ENCODE measurements at regions not wholly inside any gene's neighbourhood (a gene's known extent, or its start where the extent isn't known, plus 50 kb on each side); places are given as distances from the start of the nearest gene placed in this dataset.

DNA sequence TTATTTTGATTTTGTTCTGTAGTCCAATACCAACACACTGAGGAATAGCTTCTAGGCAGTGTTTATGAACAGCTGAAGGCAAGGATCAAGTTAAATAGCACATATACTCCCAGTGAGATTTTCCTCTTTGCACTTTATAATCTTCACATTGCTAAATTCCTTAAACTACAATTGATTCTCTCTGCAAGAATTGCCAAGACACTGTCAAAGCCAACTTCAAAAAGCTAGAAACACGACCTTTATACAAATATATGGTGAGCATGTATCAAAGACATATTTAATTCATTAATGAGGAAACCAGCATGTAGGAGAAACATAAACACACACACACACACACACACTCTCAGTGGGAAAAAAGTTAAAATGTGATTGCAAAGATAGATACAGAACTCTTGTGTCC, 86.4 kb upstream of the FAM9C start:
- ATAC-seq (no peak), DNase-seq (ENCODE audit: low read depth, low spot score) (no peak)
- no peaks in the 10 kb centered on the region for H3K27me3 ChIP-seq (ENCODE audit: control insufficient read depth, insufficient read depth, low read length)
- ChIA-PET POLR2A (interaction anchor here (0.6 kb wide), 1 partner anchor 39 kb away, joined by 6 read pairs; no protein-coding TSS in a partner anchor), CTCF (interaction anchor here (0.7 kb wide), 1 partner anchor 355 kb away, joined by 3 read pairs; no protein-coding TSS in a partner anchor)
- H3K4me1 ChIP-seq (ENCODE audit: control insufficient read depth, insufficient read depth, low read length): no peaks in the 10 kb centered on the region
- no peak overlapping the region for H3K4me3 ChIP-seq (ENCODE audit: low read depth in 2 of 2, low read length in 2 of 2)
- no peaks in the 10 kb centered on the region for H3K9me3 ChIP-seq (ENCODE audit: control insufficient read depth, insufficient read depth, low read depth, low read length)
- intact Hi-C loops (cut with micrococcal nuclease; ENCODE audit: unreplicated experiment): no loop called here
- no peak overlapping the region for H3K27ac ChIP-seq (ENCODE audit: low read length)
- TF ChIP-seq POLR2AphosphoS5 (IDR thresholded peaks at IDR 0.05; ENCODE audit: low read depth, low read length) (no peak), SIN3A (IDR thresholded peaks at IDR 0.05; ENCODE audit: borderline replicate concordance, insufficient read depth, low read depth, low read length) (no peak), TCF7L2 (IDR thresholded peaks at IDR 0.05; ENCODE audit: low read depth, low read length) (no peak)
- TF ChIP-seq, protein P1, sequence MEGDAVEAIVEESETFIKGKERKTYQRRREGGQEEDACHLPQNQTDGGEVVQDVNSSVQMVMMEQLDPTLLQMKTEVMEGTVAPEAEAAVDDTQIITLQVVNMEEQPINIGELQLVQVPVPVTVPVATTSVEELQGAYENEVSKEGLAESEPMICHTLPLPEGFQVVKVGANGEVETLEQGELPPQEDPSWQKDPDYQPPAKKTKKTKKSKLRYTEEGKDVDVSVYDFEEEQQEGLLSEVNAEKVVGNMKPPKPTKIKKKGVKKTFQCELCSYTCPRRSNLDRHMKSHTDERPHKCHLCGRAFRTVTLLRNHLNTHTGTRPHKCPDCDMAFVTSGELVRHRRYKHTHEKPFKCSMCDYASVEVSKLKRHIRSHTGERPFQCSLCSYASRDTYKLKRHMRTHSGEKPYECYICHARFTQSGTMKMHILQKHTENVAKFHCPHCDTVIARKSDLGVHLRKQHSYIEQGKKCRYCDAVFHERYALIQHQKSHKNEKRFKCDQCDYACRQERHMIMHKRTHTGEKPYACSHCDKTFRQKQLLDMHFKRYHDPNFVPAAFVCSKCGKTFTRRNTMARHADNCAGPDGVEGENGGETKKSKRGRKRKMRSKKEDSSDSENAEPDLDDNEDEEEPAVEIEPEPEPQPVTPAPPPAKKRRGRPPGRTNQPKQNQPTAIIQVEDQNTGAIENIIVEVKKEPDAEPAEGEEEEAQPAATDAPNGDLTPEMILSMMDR (IDR thresholded peaks at IDR 0.05): no peak
- TF ChIP-seq, protein P2, sequence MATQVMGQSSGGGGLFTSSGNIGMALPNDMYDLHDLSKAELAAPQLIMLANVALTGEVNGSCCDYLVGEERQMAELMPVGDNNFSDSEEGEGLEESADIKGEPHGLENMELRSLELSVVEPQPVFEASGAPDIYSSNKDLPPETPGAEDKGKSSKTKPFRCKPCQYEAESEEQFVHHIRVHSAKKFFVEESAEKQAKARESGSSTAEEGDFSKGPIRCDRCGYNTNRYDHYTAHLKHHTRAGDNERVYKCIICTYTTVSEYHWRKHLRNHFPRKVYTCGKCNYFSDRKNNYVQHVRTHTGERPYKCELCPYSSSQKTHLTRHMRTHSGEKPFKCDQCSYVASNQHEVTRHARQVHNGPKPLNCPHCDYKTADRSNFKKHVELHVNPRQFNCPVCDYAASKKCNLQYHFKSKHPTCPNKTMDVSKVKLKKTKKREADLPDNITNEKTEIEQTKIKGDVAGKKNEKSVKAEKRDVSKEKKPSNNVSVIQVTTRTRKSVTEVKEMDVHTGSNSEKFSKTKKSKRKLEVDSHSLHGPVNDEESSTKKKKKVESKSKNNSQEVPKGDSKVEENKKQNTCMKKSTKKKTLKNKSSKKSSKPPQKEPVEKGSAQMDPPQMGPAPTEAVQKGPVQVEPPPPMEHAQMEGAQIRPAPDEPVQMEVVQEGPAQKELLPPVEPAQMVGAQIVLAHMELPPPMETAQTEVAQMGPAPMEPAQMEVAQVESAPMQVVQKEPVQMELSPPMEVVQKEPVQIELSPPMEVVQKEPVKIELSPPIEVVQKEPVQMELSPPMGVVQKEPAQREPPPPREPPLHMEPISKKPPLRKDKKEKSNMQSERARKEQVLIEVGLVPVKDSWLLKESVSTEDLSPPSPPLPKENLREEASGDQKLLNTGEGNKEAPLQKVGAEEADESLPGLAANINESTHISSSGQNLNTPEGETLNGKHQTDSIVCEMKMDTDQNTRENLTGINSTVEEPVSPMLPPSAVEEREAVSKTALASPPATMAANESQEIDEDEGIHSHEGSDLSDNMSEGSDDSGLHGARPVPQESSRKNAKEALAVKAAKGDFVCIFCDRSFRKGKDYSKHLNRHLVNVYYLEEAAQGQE (IDR thresholded peaks at IDR 0.05; ENCODE audit: insufficient read depth in 1 of 2, low read depth in 2 of 2, low read length in 1 of 2): no peak
- in situ Hi-C loops (cut with HindIII; ENCODE audit: low pct_unique_long_range_greater_than_20kb, low sequenced_read_pairs): no loop called here
- no peaks in the 10 kb centered on the region for H3K36me3 ChIP-seq (ENCODE audit: control insufficient read depth, insufficient read depth, low read length)
- no TSS peak for BruUV-seq (replicated peaks)

DNA sequence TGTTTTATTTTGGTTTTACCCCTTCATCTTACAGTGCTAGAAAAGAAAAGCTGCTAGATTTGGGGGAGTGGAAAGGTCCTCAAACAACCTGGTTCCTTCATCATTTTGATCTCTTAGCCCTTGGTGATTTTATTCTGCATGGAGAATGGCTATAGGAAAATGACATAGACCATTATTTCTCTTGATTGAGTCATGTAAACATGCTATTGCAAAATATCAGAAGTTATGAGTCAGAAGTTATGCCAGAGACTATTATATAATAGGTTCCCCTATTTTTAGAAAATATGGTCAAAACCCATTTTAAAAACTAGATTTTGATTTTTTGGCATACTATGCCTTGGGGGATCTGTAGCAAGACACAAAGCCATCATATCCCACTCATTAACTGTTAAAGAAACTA, 83.7 kb upstream of the FAM9C start:
- peak overlapping the region; percentile 44; the same call in 1 of the 2 replicates for H3K27ac ChIP-seq (ENCODE audit: low read length)
- ChIA-PET POLR2A (no interaction called here), CTCF (no interaction called here)

More for the DNA sequence above, 83.7 kb upstream of the FAM9C start:
- in situ Hi-C loops (cut with HindIII; ENCODE audit: low pct_unique_long_range_greater_than_20kb, low sequenced_read_pairs): no loop called here
- no peaks in the 10 kb centered on the region for H3K36me3 ChIP-seq (ENCODE audit: control insufficient read depth, insufficient read depth, low read length)
- H3K9me3 ChIP-seq (ENCODE audit: control insufficient read depth, insufficient read depth, low read depth, low read length): no peaks in the 10 kb centered on the region
- no peak overlapping the region for H3K4me3 ChIP-seq (ENCODE audit: low read depth in 2 of 2, low read length in 2 of 2)
- H3K4me1 ChIP-seq (ENCODE audit: control insufficient read depth, insufficient read depth, low read length): no peaks in the 10 kb centered on the region
- H3K27me3 ChIP-seq (ENCODE audit: control insufficient read depth, insufficient read depth, low read length): no peaks in the 10 kb centered on the region
- DNase-seq (ENCODE audit: low read depth, low spot score) (no peak), ATAC-seq (no peak)
- intact Hi-C loops (cut with micrococcal nuclease; ENCODE audit: unreplicated experiment): loop anchor here (10.0 kb wide), 1 partner anchor 97 kb away; no protein-coding TSS in a partner anchor
- TF ChIP-seq, protein P2 (IDR thresholded peaks at IDR 0.05; ENCODE audit: insufficient read depth in 1 of 2, low read depth in 2 of 2, low read length in 1 of 2): no peak
- BruUV-seq (replicated peaks): no TSS peak
